Renal cortex interstitium (tissue), 11 donors: ENCODE measurements at regions not wholly inside any gene's neighbourhood (a gene's known extent, or its start where the extent isn't known, plus 50 kb on each side); places are given as distances from the start of the nearest gene placed in this dataset.
"Not testable (repeated sequence)": the region's sequence is repeated elsewhere in the genome, so short reads cannot be mapped to it uniquely, and the experiment has no call there.

Experiments
- DNase-seq, 11 donors: peaks; one replicate each; pipeline ENCODE4 v3.0.0-alpha.2; 2013; ENCODE audit warnings: low read depth in 9 of 11, low spot score in 4 of 11; ENCODE audit errors: extremely low read depth in 1 of 11

- DNase-seq, result no peak
These were observed 68.4 kb upstream of the TMEM229A start for GRCh38 chr7:124101173-124101768.

GRCh38 chr7:124100190-124100589 lies 67.3 kb upstream of the TMEM229A start:
- no peak for DNase-seq

GRCh38 chr7:124099585-124099984 lies 66.7 kb upstream of the TMEM229A start:
- not testable (repeated sequence) for DNase-seq

GRCh38 chr7:124089621-124090020 lies 56.8 kb upstream of the TMEM229A start:
- no peak for DNase-seq

GRCh38 chr7:124088590-124088989 lies 55.7 kb upstream of the TMEM229A start:
- DNase-seq, result no peak

GRCh38 chr7:124086843-124087242 lies 54.0 kb upstream of the TMEM229A start:
- no peak for DNase-seq

GRCh38 chr7:124085179-124085578 lies 52.3 kb upstream of the TMEM229A start:
- peak; percentile 26 to 84 (median 58) for DNase-seq

- DNase-seq, result peak in 3 of 11 donors; percentile 34 to 41 (median 41)
These were observed 51.2 kb upstream of the TMEM229A start for GRCh38 chr7:124084024-124084423.
